ENCODE measurements at regions not wholly inside any gene's neighbourhood (a gene's known extent, or its start where the extent isn't known, plus 50 kb on each side); places are given as distances from the start of the nearest gene placed in this dataset.
A peak's percentile ranks its signal among the peaks of the same experiment; 100 is the strongest.

DNA sequence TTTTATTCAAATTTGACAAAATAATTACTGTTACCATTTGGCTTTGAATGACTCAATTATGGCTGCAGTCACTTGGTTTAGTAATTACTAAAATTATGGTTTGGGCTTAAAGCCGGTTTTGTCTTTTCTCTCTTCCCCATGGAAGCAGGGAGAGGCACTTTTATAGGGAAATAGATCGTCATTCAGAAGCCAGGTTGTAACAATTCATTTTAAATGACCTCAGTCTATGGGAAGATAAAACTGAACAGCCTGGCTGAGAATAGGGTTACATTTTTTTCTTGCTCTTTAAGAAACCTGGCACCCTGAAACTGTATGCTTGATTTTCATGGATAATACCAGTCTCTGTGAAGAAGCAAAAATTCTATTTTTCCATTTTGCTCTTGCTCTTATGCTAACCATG lies 169.8 kb downstream of the SMC2 start:
- no peak for DNase-seq
- Histone ChIP-seq H3K36me3 (no peaks in the 10 kb centered on the region), H3K27me3 (no peaks in the 10 kb centered on the region), H3K27ac (no peak overlapping the region), H3K4me3 (no peak overlapping the region), H3K4me1 (no peaks in the 10 kb centered on the region), H3K9me3 (no peaks in the 10 kb centered on the region)
- intact Hi-C loops (cut with DNase I) = no loop called here
- TF ChIP-seq, protein P1, sequence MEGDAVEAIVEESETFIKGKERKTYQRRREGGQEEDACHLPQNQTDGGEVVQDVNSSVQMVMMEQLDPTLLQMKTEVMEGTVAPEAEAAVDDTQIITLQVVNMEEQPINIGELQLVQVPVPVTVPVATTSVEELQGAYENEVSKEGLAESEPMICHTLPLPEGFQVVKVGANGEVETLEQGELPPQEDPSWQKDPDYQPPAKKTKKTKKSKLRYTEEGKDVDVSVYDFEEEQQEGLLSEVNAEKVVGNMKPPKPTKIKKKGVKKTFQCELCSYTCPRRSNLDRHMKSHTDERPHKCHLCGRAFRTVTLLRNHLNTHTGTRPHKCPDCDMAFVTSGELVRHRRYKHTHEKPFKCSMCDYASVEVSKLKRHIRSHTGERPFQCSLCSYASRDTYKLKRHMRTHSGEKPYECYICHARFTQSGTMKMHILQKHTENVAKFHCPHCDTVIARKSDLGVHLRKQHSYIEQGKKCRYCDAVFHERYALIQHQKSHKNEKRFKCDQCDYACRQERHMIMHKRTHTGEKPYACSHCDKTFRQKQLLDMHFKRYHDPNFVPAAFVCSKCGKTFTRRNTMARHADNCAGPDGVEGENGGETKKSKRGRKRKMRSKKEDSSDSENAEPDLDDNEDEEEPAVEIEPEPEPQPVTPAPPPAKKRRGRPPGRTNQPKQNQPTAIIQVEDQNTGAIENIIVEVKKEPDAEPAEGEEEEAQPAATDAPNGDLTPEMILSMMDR (IDR thresholded peaks at IDR 0.05) = no peak
- ATAC-seq = no peak

DNA sequence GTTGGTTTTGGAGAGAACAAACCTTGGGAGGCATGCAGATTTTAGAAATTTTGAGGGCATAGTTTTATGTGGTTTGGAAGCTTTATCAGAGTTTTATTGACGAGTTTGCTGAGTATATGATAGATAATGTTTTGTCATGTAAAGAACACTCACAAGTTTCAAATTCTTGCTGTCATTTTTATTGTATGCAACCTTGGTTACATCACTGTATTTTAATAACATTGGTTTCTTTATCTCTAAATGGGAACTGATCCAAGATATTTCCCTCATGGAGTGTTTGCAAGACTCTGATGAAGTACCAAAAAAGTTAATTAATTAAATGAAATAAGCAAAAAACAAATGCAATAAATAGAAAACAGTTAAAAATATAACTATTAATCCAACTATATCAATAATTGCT lies 170.3 kb downstream of the SMC2 start:
- DNase-seq (no peak), ATAC-seq (no peak)
- Histone ChIP-seq H3K4me3 (no peak overlapping the region), H3K9me3 (no peaks in the 10 kb centered on the region), H3K36me3 (no peaks in the 10 kb centered on the region), H3K4me1 (no peaks in the 10 kb centered on the region), H3K27me3 (no peaks in the 10 kb centered on the region), H3K27ac (no peak overlapping the region)
- intact Hi-C loops (cut with DNase I) = no loop called here
- TF ChIP-seq, protein P1 (IDR thresholded peaks at IDR 0.05) = no peak

DNA sequence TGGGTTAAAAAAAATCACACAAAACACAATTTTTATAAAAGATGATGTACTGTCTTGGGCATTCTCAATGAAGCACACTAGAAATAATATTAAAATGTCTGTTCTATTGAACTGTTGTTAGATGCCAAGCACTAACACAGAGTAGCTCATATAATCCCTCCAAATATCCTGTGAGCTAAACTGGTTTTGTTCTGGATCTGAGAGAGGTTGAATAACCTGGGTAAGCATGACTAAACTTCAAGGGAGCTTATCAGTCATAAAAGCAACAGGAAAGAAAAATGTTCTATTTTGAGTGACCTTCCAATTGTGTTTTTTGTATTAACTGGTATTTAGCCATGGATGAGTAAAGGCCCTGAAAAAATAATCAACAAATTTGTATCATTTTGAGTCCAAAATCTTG lies 175.3 kb downstream of the SMC2 start:
- H3K27me3 ChIP-seq = no peaks in the 10 kb centered on the region
- H3K4me3 ChIP-seq = no peak overlapping the region
- intact Hi-C loops (cut with DNase I) = no loop called here
- H3K36me3 ChIP-seq = no peaks in the 10 kb centered on the region
- ATAC-seq (no peak), DNase-seq (no peak)
- H3K4me1 ChIP-seq = no peaks in the 10 kb centered on the region
- H3K27ac ChIP-seq = no peak overlapping the region
- H3K9me3 ChIP-seq = no peaks in the 10 kb centered on the region
- TF ChIP-seq, protein P1 (IDR thresholded peaks at IDR 0.05) = no peak

DNA sequence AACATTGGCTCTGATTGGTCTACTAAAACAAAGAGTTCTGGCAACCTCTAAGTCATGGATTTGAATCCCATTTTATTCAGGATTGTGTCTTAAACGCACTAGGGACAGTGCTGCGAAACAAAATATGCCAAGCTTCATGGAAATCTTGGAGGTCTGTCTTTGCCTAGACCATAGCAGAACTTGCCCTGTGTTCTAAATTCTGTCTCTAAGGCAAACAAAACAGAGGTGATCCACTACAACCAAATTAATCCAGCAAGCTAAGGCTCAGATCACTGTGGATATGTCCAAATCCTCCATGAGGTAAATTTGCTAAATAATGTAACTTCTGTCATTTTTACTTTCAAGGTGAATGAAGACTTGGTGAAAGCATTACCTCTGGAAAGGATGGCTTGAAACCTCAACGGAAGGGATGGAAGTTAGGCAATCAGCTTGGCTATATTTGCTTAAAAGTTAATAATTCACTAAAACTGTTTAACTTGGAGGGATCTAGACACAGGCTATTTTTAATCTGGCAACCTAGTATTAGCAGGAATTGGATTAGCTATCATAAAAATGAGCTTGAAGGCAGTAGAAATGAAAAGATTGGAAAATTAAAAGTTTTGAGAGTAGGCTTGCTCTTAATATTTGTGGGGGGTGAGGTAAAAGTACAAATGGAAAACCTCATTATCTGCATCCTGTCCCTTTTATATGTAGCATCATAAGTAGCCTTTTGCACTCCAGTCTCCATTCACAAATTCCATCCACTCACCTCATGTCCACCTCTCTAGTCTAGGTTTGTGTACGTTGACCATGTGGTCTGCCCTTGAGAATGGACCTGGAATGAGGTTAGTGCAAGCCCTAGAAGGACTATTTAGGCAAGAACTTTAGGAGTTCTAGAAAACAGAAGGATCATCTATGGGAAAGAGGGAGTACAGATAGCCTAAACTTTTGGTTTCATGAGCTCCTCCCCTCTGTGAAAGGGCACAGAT lies 176.2 kb downstream of the SMC2 start:
- no peaks in the 10 kb centered on the region for H3K9me3 ChIP-seq
- H3K27me3 ChIP-seq = no peaks in the 10 kb centered on the region
- intact Hi-C loops (cut with DNase I) = no loop called here
- DNase-seq (no peak), ATAC-seq (peak; percentile 61)
- H3K4me3 ChIP-seq = no peak overlapping the region
- no peaks in the 10 kb centered on the region for H3K36me3 ChIP-seq
- H3K4me1 ChIP-seq = no peaks in the 10 kb centered on the region
- TF ChIP-seq, protein P1 (IDR thresholded peaks at IDR 0.05) = no peak
- H3K27ac ChIP-seq = no peak overlapping the region

DNA sequence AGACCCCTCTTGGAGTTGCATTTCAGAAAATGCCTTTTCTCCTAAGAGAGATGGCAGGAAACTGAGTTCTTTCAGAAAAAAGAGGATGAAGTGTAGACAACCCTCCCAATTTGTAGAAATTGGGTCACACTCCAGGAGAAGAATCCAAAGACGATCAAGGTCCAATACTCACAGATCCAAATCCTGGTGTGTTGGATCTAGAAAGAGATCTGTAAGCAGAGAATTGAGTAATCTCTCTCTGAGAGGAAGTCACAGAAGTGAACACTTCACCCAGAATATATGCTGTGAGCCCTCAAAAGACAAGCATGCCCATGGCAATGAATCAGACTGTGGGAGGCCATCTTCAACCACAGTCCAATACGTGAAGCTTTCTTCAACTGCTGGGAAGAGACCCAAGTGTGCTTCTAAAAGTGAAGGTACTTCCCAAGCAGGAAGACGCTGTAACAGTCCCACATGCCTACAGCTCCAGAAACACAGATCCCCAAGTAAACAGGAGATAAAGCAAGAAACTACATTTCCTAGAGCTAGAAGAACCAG lies 182.7 kb downstream of the SMC2 start:
- Histone ChIP-seq H3K27me3 (no peaks in the 10 kb centered on the region), H3K4me3 (no peak overlapping the region), H3K9me3 (no peaks in the 10 kb centered on the region), H3K4me1 (no peaks in the 10 kb centered on the region), H3K27ac (no peak overlapping the region), H3K36me3 (no peaks in the 10 kb centered on the region)
- ATAC-seq = no peak
- intact Hi-C loops (cut with DNase I) = no loop called here
- no peak for DNase-seq
- TF ChIP-seq, protein P1 (IDR thresholded peaks at IDR 0.05) = no peak
